ENCODE measurements at regions not wholly inside any gene's neighbourhood (a gene's known extent, or its start where the extent isn't known, plus 50 kb on each side); places are given as distances from the start of the nearest gene placed in this dataset.

- Histone ChIP-seq H3K4me3 (ENCODE audit: low read depth, low read length) (no peak overlapping the region), H3K4me1 (ENCODE audit: control insufficient read depth, insufficient read depth, low read length) (no peaks in the 10 kb centered on the region), H3K9me3 (ENCODE audit: control insufficient read depth, insufficient read depth, low read depth, low read length) (no peaks in the 10 kb centered on the region), H3K36me3 (ENCODE audit: control insufficient read depth in 2 of 2, insufficient read depth in 1 of 2, low read length in 2 of 2) (no peaks in the 10 kb centered on the region), H3K27ac (ENCODE audit: extremely low read depth, low read depth, low read length) (no peak overlapping the region)
- CTCF ChIA-PET: interaction anchor here (0.6 kb wide), 1 partner anchor 1048 kb away, joined by 3 read pairs; no protein-coding TSS in a partner anchor
- POLR2A ChIA-PET: no interaction called here
- TF ChIP-seq ZNF654 (tag by site-specific recombination; IDR thresholded peaks at IDR 0.05; ENCODE audit: low read depth) (peak; percentile 34), ZNF23 (tag by site-specific recombination; IDR thresholded peaks at IDR 0.05; ENCODE audit: borderline replicate concordance) (no peak), ZNF174 (tag by site-specific recombination; IDR thresholded peaks at IDR 0.05) (no peak), ZBTB8A (tag by site-specific recombination; IDR thresholded peaks at IDR 0.05) (no peak), ZBTB6 (tag by site-specific recombination; IDR thresholded peaks at IDR 0.05) (no peak), ZBTB49 (tag by site-specific recombination; IDR thresholded peaks at IDR 0.05; ENCODE audit: low read depth) (no peak)
- TF ChIP-seq, protein P1, sequence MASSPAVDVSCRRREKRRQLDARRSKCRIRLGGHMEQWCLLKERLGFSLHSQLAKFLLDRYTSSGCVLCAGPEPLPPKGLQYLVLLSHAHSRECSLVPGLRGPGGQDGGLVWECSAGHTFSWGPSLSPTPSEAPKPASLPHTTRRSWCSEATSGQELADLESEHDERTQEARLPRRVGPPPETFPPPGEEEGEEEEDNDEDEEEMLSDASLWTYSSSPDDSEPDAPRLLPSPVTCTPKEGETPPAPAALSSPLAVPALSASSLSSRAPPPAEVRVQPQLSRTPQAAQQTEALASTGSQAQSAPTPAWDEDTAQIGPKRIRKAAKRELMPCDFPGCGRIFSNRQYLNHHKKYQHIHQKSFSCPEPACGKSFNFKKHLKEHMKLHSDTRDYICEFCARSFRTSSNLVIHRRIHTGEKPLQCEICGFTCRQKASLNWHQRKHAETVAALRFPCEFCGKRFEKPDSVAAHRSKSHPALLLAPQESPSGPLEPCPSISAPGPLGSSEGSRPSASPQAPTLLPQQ (tag by site-specific recombination; IDR thresholded peaks at IDR 0.05): no peak
- TF ChIP-seq, protein P2, sequence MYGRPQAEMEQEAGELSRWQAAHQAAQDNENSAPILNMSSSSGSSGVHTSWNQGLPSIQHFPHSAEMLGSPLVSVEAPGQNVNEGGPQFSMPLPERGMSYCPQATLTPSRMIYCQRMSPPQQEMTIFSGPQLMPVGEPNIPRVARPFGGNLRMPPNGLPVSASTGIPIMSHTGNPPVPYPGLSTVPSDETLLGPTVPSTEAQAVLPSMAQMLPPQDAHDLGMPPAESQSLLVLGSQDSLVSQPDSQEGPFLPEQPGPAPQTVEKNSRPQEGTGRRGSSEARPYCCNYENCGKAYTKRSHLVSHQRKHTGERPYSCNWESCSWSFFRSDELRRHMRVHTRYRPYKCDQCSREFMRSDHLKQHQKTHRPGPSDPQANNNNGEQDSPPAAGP (tag by site-specific recombination; IDR thresholded peaks at IDR 0.05): no peak
Measured at GRCh38 chr13:67438465-67438864, 208.3 kb upstream of the PCDH9 start.

GRCh38 chr13:67437244-67437643, 207.1 kb upstream of the PCDH9 start:
- no peak overlapping the region for H3K27ac ChIP-seq (ENCODE audit: extremely low read depth, low read depth, low read length)
- POLR2A ChIA-PET: no interaction called here

DNA sequence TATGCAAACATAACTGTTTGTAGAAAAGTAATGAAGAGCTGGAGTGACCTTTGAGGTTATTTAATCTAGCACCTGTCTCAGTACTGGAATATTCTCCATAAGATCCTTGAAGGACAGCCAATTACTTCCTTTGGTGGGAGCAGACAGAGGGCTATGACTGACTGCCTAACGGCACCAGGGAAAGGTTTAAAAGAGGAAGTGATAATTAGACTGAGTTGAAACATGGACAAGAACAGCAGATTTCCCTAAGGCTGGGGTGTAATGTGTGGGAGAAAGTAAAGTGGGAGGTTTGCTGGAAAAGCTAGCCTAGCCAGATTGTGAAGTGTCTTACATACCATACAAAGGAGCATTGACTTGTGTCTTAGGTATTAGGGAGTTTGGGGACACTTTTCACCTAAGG, 191.3 kb upstream of the PCDH9 start:
- no peaks in the 10 kb centered on the region for H3K36me3 ChIP-seq (ENCODE audit: control insufficient read depth in 2 of 2, insufficient read depth in 1 of 2, low read length in 2 of 2)
- POLR2A ChIA-PET: no interaction called here
- CTCF ChIA-PET: no interaction called here
- no peaks in the 10 kb centered on the region for H3K9me3 ChIP-seq (ENCODE audit: control insufficient read depth, insufficient read depth, low read depth, low read length)
- H3K4me1 ChIP-seq (ENCODE audit: control insufficient read depth, insufficient read depth, low read length): no peaks in the 10 kb centered on the region
- no peak overlapping the region for H3K4me3 ChIP-seq (ENCODE audit: low read depth, low read length)
- no peak overlapping the region for H3K27ac ChIP-seq (ENCODE audit: extremely low read depth, low read depth, low read length)
- no peak for TF ChIP-seq ZNF548 (tag by site-specific recombination; IDR thresholded peaks at IDR 0.05)
- no peak for TF ChIP-seq ZNF747 (tag by site-specific recombination; IDR thresholded peaks at IDR 0.05)
- no peak for TF ChIP-seq ZNF670 (tag by site-specific recombination; IDR thresholded peaks at IDR 0.05; ENCODE audit: low read depth)
- TF ChIP-seq, protein P3, sequence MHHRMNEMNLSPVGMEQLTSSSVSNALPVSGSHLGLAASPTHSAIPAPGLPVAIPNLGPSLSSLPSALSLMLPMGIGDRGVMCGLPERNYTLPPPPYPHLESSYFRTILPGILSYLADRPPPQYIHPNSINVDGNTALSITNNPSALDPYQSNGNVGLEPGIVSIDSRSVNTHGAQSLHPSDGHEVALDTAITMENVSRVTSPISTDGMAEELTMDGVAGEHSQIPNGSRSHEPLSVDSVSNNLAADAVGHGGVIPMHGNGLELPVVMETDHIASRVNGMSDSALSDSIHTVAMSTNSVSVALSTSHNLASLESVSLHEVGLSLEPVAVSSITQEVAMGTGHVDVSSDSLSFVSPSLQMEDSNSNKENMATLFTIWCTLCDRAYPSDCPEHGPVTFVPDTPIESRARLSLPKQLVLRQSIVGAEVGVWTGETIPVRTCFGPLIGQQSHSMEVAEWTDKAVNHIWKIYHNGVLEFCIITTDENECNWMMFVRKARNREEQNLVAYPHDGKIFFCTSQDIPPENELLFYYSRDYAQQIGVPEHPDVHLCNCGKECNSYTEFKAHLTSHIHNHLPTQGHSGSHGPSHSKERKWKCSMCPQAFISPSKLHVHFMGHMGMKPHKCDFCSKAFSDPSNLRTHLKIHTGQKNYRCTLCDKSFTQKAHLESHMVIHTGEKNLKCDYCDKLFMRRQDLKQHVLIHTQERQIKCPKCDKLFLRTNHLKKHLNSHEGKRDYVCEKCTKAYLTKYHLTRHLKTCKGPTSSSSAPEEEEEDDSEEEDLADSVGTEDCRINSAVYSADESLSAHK (tag by site-specific recombination; IDR thresholded peaks at IDR 0.05): no peak
- no peak for TF ChIP-seq OVOL3 (tag by site-specific recombination; IDR thresholded peaks at IDR 0.05)
- no peak for TF ChIP-seq ZNF555 (tag by site-specific recombination; conservative IDR thresholded peaks at IDR 0.05)
- TF ChIP-seq, protein P4, sequence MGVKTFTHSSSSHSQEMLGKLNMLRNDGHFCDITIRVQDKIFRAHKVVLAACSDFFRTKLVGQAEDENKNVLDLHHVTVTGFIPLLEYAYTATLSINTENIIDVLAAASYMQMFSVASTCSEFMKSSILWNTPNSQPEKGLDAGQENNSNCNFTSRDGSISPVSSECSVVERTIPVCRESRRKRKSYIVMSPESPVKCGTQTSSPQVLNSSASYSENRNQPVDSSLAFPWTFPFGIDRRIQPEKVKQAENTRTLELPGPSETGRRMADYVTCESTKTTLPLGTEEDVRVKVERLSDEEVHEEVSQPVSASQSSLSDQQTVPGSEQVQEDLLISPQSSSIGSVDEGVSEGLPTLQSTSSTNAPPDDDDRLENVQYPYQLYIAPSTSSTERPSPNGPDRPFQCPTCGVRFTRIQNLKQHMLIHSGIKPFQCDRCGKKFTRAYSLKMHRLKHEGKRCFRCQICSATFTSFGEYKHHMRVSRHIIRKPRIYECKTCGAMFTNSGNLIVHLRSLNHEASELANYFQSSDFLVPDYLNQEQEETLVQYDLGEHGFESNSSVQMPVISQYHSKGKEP (tag by site-specific recombination; IDR thresholded peaks at IDR 0.05): no peak
- no peak for TF ChIP-seq KLF7 (tag by site-specific recombination; IDR thresholded peaks at IDR 0.05; ENCODE audit: borderline replicate concordance)

More at GRCh38 chr13:67437244-67437643, 207.1 kb upstream of the PCDH9 start:
- Histone ChIP-seq H3K4me1 (ENCODE audit: control insufficient read depth, insufficient read depth, low read length) (no peaks in the 10 kb centered on the region), H3K36me3 (ENCODE audit: control insufficient read depth in 2 of 2, insufficient read depth in 1 of 2, low read length in 2 of 2) (no peaks in the 10 kb centered on the region), H3K9me3 (ENCODE audit: control insufficient read depth, insufficient read depth, low read depth, low read length) (no peaks in the 10 kb centered on the region), H3K4me3 (ENCODE audit: low read depth, low read length) (no peak overlapping the region)
- CTCF ChIA-PET: no interaction called here
- TF ChIP-seq WT1 (tag by site-specific recombination; IDR thresholded peaks at IDR 0.05): 0 out of 2 replicates have a peak, but pooled peaks have one; percentile 28
- TF ChIP-seq, protein P5, sequence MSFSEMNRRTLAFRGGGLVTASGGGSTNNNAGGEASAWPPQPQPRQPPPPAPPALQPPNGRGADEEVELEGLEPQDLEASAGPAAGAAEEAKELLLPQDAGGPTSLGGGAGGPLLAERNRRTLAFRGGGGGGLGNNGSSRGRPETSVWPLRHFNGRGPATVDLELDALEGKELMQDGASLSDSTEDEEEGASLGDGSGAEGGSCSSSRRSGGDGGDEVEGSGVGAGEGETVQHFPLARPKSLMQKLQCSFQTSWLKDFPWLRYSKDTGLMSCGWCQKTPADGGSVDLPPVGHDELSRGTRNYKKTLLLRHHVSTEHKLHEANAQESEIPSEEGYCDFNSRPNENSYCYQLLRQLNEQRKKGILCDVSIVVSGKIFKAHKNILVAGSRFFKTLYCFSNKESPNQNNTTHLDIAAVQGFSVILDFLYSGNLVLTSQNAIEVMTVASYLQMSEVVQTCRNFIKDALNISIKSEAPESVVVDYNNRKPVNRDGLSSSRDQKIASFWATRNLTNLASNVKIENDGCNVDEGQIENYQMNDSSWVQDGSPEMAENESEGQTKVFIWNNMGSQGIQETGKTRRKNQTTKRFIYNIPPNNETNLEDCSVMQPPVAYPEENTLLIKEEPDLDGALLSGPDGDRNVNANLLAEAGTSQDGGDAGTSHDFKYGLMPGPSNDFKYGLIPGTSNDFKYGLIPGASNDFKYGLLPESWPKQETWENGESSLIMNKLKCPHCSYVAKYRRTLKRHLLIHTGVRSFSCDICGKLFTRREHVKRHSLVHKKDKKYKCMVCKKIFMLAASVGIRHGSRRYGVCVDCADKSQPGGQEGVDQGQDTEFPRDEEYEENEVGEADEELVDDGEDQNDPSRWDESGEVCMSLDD (tag by site-specific recombination; IDR thresholded peaks at IDR 0.05): no peak
